Central memory CD8-positive, alpha-beta T cell (primary cell): ENCODE measurements at regions not wholly inside any gene's neighbourhood (a gene's known extent, or its start where the extent isn't known, plus 50 kb on each side); places are given as distances from the start of the nearest gene placed in this dataset.

ENCODE experiments used
- ATAC-seq: fragments of 150-1000 bp; cut with Tn5 transposase; replicated peaks from 2 replicates; pipeline ENCODE4 v1.10.0; 2022; ENCODE audit warnings: mild to moderate bottlenecking, moderate FRiP score, moderate number of reproducible peaks; ENCODE audit not compliant: poor library complexity, severe bottlenecking; ENCODE audit errors: extremely low read depth
- DNase-seq, 2 donors: peaks; one replicate each; pipeline ENCODE4 v3.0.0; 2021; ENCODE audit warnings: low spot score in 2 of 2
- H3K27ac Mint-ChIP-seq: one replicate; pipeline ENCODE4 v1.8.0; 2022; ENCODE audit warnings: low read depth, mild to moderate bottlenecking, moderate library complexity, mixed read lengths
- H3K27me3 Mint-ChIP-seq: one replicate; pipeline ENCODE4 v1.8.0; 2022; ENCODE audit warnings: mixed read lengths
- H3K36me3 Mint-ChIP-seq: one replicate; pipeline ENCODE4 v1.8.0; 2022; ENCODE audit warnings: mild to moderate bottlenecking, moderate library complexity, mixed read lengths; ENCODE audit not compliant: insufficient read depth
- H3K4me1 Mint-ChIP-seq: one replicate; pipeline ENCODE4 v1.8.0; 2022; ENCODE audit warnings: mixed read lengths
- H3K4me3 Mint-ChIP-seq: one replicate; pipeline ENCODE4 v1.8.0; 2022; ENCODE audit warnings: mild to moderate bottlenecking, moderate library complexity, mixed read lengths
- H3K9me3 Mint-ChIP-seq: one replicate; pipeline ENCODE4 v1.8.0; 2022; ENCODE audit warnings: mixed read lengths

- Mint-ChIP-seq H3K9me3 (no peaks in the 10 kb centered on the region), H3K36me3 (no peaks in the 10 kb centered on the region), H3K27ac (no peak overlapping the region), H3K4me3 (no peak overlapping the region), H3K4me1 (no peaks in the 10 kb centered on the region), H3K27me3 (peaks cover 27% of the 10 kb centered on the region)
- DNase-seq (no peak), ATAC-seq (peak; percentile 40)
These were observed 123.8 kb upstream of the DLX2 start for GRCh38 chr2:172226244-172227061.

- Mint-ChIP-seq H3K27ac (no peak overlapping the region), H3K4me3 (no peak overlapping the region), H3K36me3 (no peaks in the 10 kb centered on the region), H3K9me3 (no peaks in the 10 kb centered on the region), H3K4me1 (no peaks in the 10 kb centered on the region), H3K27me3 (peaks cover 27% of the 10 kb centered on the region)
- ATAC-seq, result no peak
- no peak for DNase-seq
These were observed 125.0 kb upstream of the DLX2 start for GRCh38 chr2:172227719-172228118.

GRCh38 chr2:172228177-172228808 lies 125.6 kb upstream of the DLX2 start:
- ATAC-seq (no peak), DNase-seq (no peak)
- Mint-ChIP-seq H3K4me3 (no peak overlapping the region), H3K36me3 (no peaks in the 10 kb centered on the region), H3K27me3 (peaks cover 32% of the 10 kb centered on the region), H3K4me1 (no peaks in the 10 kb centered on the region), H3K9me3 (no peaks in the 10 kb centered on the region), H3K27ac (no peak overlapping the region)

GRCh38 chr2:172229125-172229524 lies 126.4 kb upstream of the DLX2 start:
- Mint-ChIP-seq H3K4me3 (no peak overlapping the region), H3K4me1 (peaks cover 2% of the 10 kb centered on the region), H3K9me3 (no peaks in the 10 kb centered on the region), H3K27me3 (peaks cover 40% of the 10 kb centered on the region), H3K27ac (no peak overlapping the region), H3K36me3 (no peaks in the 10 kb centered on the region)
- ATAC-seq, result no peak
- DNase-seq, result no peak

- no peak for ATAC-seq
- Mint-ChIP-seq H3K4me3 (no peak overlapping the region), H3K36me3 (peaks cover 2% of the 10 kb centered on the region), H3K4me1 (peaks cover 15% of the 10 kb centered on the region), H3K27me3 (peaks cover 44% of the 10 kb centered on the region), H3K27ac (no peak overlapping the region), H3K9me3 (no peaks in the 10 kb centered on the region)
- DNase-seq, result no peak
These were observed 127.7 kb upstream of the DLX2 start for GRCh38 chr2:172230332-172230888.

DNA sequence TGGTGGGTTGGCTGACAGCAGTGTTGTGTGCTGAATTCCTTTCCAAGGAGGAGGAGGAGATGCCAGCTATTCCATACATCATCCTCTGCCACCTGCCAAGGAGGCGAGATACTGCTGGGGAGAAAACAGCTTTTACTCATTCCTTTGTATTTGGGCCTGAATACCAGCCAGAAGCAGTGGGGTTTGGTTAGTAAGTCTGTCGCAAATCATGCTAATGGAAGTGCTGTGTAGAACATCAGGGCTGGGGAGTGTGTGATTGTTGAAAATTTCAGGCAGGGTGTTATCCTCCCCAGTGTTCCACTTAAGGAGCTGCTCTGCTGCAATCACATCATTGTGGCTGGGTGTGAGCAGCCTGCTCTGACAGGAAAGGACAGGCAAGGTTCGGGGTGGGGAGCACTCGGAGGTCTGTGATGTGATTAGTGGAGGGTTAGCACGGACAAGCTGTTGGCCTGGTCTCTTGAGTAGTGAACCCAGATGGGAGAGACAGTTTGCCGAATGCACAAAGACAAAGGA lies 128.2 kb upstream of the DLX2 start:
- Mint-ChIP-seq H3K36me3 (peaks cover 2% of the 10 kb centered on the region), H3K4me3 (no peak overlapping the region), H3K9me3 (no peaks in the 10 kb centered on the region), H3K27me3 (peaks cover 49% of the 10 kb centered on the region), H3K27ac (no peak overlapping the region), H3K4me1 (peaks cover 18% of the 10 kb centered on the region)
- DNase-seq (no peak), ATAC-seq (no peak)

- Mint-ChIP-seq H3K4me1 (peaks cover 18% of the 10 kb centered on the region), H3K27ac (no peak overlapping the region), H3K9me3 (no peaks in the 10 kb centered on the region), H3K36me3 (peaks cover 2% of the 10 kb centered on the region), H3K4me3 (no peak overlapping the region), H3K27me3 (peaks cover 54% of the 10 kb centered on the region)
- no peak for ATAC-seq
- no peak for DNase-seq
These were observed 128.8 kb upstream of the DLX2 start for GRCh38 chr2:172231508-172231907.

GRCh38 chr2:172232708-172233396 lies 130.2 kb upstream of the DLX2 start:
- Mint-ChIP-seq H3K4me1 (peaks cover 18% of the 10 kb centered on the region), H3K27me3 (peaks cover 63% of the 10 kb centered on the region), H3K9me3 (no peaks in the 10 kb centered on the region), H3K4me3 (no peak overlapping the region), H3K27ac (no peak overlapping the region), H3K36me3 (peaks cover 2% of the 10 kb centered on the region)
- ATAC-seq (no peak), DNase-seq (no peak)

GRCh38 chr2:172233987-172234715 lies 131.5 kb upstream of the DLX2 start:
- peak overlapping the region; percentile 81 for H3K4me3 Mint-ChIP-seq

DNA sequence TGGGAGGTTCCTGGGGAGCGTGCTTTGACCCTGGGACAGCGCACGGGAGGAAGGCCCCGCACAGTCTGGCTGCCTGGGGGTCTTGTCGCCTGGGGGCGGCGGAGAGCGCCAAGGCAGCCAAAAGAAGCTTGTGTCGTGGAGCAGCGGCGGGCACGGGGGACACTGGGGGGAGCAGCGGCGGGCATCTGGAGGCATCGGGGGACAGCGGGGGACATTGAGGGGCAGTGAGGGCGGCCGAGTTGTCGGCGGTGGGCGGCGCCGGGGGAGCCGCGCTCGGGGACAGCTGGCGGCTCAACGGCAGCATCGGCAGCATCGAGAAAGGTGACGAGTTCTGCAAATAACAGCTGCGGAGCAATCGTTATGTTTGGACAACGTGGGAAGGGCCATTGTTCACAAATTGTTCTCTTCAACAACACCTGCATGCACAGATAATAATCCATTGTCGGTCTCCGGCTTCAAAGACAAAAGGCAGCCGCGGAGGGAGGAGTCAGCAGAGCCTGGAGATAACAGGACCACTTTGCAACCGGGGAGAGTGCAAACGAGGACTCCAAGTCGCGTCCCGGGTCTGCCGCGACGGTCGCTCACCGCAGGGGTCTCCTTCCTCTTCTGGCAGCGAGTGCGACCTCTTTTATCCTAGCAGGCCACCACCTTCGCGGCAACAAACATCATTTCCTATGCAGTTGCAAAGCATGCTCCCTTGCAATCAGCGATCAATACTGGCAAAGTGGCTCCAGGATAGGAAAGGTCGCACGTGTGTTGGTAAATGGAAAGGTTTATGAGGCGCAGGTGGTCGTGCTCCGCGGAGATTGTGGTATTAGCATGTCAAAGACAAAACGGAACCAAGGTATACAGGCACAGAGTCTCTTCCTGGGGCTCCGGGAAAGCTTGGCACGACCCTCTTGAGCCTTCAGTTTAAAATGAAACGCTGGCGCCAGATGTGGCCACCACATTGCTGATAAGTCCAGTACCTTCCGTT lies 132.3 kb upstream of the DLX2 start:
- DNase-seq, result no peak
- Mint-ChIP-seq H3K36me3 (peaks cover 2% of the 10 kb centered on the region), H3K9me3 (no peaks in the 10 kb centered on the region), H3K27ac (no peak overlapping the region), H3K27me3 (peaks cover 71% of the 10 kb centered on the region), H3K4me1 (peaks cover 18% of the 10 kb centered on the region), H3K4me3 (peak overlapping the region; percentile 81)
- ATAC-seq, result peak; percentile 54

More at GRCh38 chr2:172233987-172234715, 131.5 kb upstream of the DLX2 start:
- Mint-ChIP-seq H3K27ac (no peak overlapping the region), H3K9me3 (no peaks in the 10 kb centered on the region), H3K4me1 (peaks cover 18% of the 10 kb centered on the region), H3K36me3 (peaks cover 2% of the 10 kb centered on the region), H3K27me3 (peaks cover 63% of the 10 kb centered on the region)
- DNase-seq (no peak), ATAC-seq (no peak)

GRCh38 chr2:172239944-172240590 lies 137.4 kb upstream of the DLX2 start:
- no peak for ATAC-seq

More at GRCh38 chr2:172239944-172240590, 137.4 kb upstream of the DLX2 start:
- no peak for DNase-seq
- Mint-ChIP-seq H3K27ac (no peak overlapping the region), H3K27me3 (peaks cover 53% of the 10 kb centered on the region), H3K36me3 (peaks cover 2% of the 10 kb centered on the region), H3K9me3 (no peaks in the 10 kb centered on the region), H3K4me3 (no peak overlapping the region), H3K4me1 (peaks cover 6% of the 10 kb centered on the region)
